Type B pancreatic cell (in vitro differentiated cells): ENCODE measurements at regions not wholly inside any gene's neighbourhood (a gene's known extent, or its start where the extent isn't known, plus 50 kb on each side); places are given as distances from the start of the nearest gene placed in this dataset.

Source experiments
- DNase-seq: peaks from one replicate; pipeline ENCODE4 v3.0.0; 2021; ENCODE audit warnings: mixed read lengths; ENCODE audit not compliant: unreplicated experiment; ENCODE audit errors: extremely low spot score
- H3K27ac Mint-ChIP-seq: 2 replicates; pipeline ENCODE4 v1.8.0; 2021; ENCODE audit warnings: mild to moderate bottlenecking, mixed read lengths
- H3K27me3 Mint-ChIP-seq: 2 replicates; pipeline ENCODE4 v1.8.0; 2021; ENCODE audit warnings: mixed read lengths
- H3K36me3 Mint-ChIP-seq: 2 replicates; pipeline ENCODE4 v1.8.0; 2021; ENCODE audit warnings: mixed read lengths
- H3K4me1 Mint-ChIP-seq: one replicate; pipeline ENCODE4 v1.8.0; 2021; ENCODE audit warnings: mixed read lengths; ENCODE audit not compliant: unreplicated experiment
- H3K4me3 Mint-ChIP-seq: 2 replicates; pipeline ENCODE4 v1.8.0; 2021; ENCODE audit warnings: mild to moderate bottlenecking, mixed read lengths
- H3K9me3 Mint-ChIP-seq: 2 replicates; pipeline ENCODE4 v1.8.0; 2021; ENCODE audit warnings: mixed read lengths
- TF ChIP-seq, protein P1 (sequence below): fragments of 200-600 bp; sonication (generic); conservative IDR thresholded peaks from 2 replicates; pipeline ENCODE4 v1.5.0; 2021; ENCODE audit warnings: antibody characterized with exemption, mild to moderate bottlenecking

DNA sequence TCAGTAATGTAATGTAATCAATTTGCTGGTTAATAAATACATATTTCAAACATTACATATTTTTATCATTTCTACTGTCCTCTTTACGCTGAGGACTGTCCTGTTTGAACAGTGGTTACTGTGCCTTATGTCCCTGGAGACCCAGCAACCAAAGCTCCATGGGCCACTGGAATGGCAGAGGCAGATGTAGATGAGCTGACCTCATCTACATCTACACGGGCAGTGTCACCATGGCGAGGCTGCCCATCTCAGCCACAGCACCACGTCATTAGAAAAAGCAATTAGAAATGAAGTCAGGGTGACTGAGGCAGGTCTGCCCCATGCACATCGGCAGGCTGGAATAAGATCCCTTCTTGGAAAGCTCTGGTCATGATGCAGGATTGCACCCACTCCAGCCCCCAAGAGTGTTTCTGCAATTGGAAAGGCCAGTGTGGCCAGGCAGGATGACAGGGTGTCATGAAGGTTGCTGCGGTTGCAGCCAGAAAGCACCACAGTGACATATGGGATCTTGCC, 237.5 kb downstream of the NDUFA10 start:
- no peak for DNase-seq
- peaks cover 8% of the 10 kb centered on the region for H3K4me1 Mint-ChIP-seq
- no peaks in the 10 kb centered on the region for H3K9me3 Mint-ChIP-seq
- no peaks in the 10 kb centered on the region for H3K36me3 Mint-ChIP-seq
- H3K4me3 Mint-ChIP-seq, result no peak overlapping the region
- TF ChIP-seq, protein P1, sequence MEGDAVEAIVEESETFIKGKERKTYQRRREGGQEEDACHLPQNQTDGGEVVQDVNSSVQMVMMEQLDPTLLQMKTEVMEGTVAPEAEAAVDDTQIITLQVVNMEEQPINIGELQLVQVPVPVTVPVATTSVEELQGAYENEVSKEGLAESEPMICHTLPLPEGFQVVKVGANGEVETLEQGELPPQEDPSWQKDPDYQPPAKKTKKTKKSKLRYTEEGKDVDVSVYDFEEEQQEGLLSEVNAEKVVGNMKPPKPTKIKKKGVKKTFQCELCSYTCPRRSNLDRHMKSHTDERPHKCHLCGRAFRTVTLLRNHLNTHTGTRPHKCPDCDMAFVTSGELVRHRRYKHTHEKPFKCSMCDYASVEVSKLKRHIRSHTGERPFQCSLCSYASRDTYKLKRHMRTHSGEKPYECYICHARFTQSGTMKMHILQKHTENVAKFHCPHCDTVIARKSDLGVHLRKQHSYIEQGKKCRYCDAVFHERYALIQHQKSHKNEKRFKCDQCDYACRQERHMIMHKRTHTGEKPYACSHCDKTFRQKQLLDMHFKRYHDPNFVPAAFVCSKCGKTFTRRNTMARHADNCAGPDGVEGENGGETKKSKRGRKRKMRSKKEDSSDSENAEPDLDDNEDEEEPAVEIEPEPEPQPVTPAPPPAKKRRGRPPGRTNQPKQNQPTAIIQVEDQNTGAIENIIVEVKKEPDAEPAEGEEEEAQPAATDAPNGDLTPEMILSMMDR, result no peak
- peaks cover 19% of the 10 kb centered on the region for H3K27me3 Mint-ChIP-seq
- H3K27ac Mint-ChIP-seq, result no peak overlapping the region

DNA sequence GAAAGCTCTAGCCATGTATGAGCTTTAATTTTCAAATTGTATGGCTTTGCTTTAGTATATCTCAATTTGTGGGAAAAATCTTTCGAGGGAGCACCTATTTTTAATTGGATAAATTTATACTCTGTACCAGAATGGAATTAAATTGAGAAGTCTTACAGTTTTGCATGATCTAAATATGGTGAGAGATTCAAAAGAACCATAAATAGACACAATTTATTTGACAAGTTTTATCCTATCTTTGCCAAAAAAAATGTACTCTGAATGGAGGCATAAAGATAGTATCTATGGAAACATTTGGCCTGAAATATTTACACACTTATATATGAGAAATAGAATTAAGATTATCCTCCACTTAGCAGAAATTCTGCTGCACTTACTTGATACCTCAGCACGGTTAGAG, 238.4 kb downstream of the NDUFA10 start:
- Mint-ChIP-seq H3K4me1 (peaks cover 8% of the 10 kb centered on the region), H3K27me3 (peaks cover 20% of the 10 kb centered on the region), H3K4me3 (no peak overlapping the region), H3K9me3 (no peaks in the 10 kb centered on the region), H3K36me3 (no peaks in the 10 kb centered on the region), H3K27ac (no peak overlapping the region)
- DNase-seq, result no peak
- TF ChIP-seq, protein P1, result no peak

DNA sequence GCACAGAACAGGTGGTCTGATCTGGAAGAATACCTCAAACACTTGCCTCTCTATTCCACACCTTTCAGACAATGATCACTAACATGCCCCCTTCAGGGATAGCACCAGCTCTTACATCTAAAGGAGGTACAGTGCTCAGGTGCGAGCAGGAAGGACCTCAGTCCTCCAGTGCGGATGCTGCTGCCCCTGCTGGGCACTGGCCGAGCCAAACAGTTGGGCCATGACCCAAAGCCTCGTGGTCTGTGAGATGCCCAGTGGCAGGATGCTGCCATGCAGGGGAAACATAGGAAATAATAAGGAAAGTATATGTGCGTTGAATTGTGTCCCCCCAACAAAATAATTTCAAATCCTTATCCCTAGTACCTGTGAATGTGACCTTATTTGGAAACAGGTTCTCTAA, 243.7 kb downstream of the NDUFA10 start:
- H3K9me3 Mint-ChIP-seq, result no peaks in the 10 kb centered on the region
- H3K36me3 Mint-ChIP-seq, result no peaks in the 10 kb centered on the region
- H3K4me1 Mint-ChIP-seq, result no peaks in the 10 kb centered on the region
- peaks cover 27% of the 10 kb centered on the region for H3K27me3 Mint-ChIP-seq
- DNase-seq, result no peak
- no peak overlapping the region for H3K4me3 Mint-ChIP-seq
- TF ChIP-seq, protein P1, result no peak
- H3K27ac Mint-ChIP-seq, result no peak overlapping the region

DNA sequence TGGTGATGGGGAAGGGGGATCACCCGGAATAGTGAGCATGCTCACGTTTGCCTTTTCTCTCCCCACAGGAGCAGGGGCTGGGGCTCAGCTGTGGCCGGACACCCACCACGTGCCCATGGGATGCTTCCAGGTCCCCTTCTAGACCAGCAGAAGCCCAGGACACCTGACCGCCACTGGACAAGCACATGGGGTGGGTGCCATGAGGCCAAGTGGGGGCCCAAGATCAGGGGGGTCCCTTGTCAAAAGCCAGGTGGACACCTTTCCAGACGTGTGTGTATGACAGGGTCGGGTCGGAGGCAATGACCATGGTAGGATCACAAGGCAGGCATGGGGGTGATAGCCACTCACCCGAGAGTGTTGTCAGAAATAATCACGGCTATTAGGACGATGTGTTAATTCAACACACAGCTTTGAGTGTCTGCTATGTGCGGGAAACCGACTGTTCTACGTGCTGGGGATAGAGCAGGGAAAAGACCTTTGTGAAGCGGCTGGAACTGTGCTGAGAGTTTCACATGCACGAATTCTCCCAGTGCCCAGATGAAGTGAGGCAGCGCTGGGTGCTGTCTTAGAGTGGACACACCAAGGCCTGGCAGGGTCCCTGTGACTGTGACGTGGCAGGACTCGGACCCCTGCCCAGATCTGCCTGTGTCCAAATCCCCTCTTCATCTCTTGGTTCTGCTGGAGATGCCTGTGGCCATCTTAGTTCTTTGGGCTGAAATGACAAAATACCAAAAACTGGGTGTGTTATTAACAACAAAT, 244.7 kb downstream of the NDUFA10 start:
- Mint-ChIP-seq H3K36me3 (no peaks in the 10 kb centered on the region), H3K27me3 (peaks cover 27% of the 10 kb centered on the region), H3K4me1 (peaks cover 8% of the 10 kb centered on the region), H3K4me3 (no peak overlapping the region), H3K27ac (no peak overlapping the region), H3K9me3 (no peaks in the 10 kb centered on the region)
- TF ChIP-seq, protein P1, result no peak
- peak; percentile 52 for DNase-seq

DNA sequence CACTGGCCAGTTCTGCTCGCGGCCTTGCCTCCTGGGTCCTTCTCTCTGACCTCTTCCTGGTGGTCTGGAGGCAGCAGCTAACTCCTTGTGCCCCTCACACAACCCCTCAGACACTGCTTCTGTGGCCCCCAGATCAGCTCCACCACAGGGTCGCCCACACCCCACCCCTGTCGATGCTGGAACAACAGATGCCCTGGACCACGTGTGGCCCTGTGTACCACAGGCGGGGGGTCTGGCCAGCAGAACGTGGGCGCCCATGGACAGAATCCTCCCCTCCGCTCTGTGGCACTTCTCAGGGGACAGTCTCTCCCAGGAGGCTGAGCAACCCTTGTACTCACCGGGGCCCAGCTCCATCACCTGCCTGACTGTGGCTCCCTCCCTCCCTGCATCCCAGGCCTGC, 245.6 kb downstream of the NDUFA10 start:
- Mint-ChIP-seq H3K27me3 (peaks cover 31% of the 10 kb centered on the region), H3K4me1 (peaks cover 10% of the 10 kb centered on the region), H3K4me3 (no peak overlapping the region), H3K9me3 (no peaks in the 10 kb centered on the region), H3K27ac (no peak overlapping the region), H3K36me3 (no peaks in the 10 kb centered on the region)
- TF ChIP-seq, protein P1, result no peak
- peak; percentile 53 for DNase-seq
